Astrocyte of the spinal cord (primary cell): ENCODE measurements at regions not wholly inside any gene's neighbourhood (a gene's known extent, or its start where the extent isn't known, plus 50 kb on each side); places are given as distances from the start of the nearest gene placed in this dataset.

Experiments
- DNase-seq: peaks from one replicate; pipeline ENCODE4 v3.0.0; 2011; ENCODE audit warnings: low read depth, low spot score
- H3K4me3 ChIP-seq: 2 replicates; pipeline ENCODE4 v1.5.1; 2011; ENCODE audit warnings: low read depth, mild to moderate bottlenecking, low read length, moderate library complexity
- CTCF ChIP-seq: IDR thresholded peaks from 2 replicates; pipeline ENCODE4 v1.5.1; 2012; ENCODE audit warnings: low read depth, mild to moderate bottlenecking, low read length, inconsistent platforms
- in situ Hi-C: cut with HindIII; loops from 2 replicates; pipeline ENCODE4 v1.10.0; 2017; ENCODE audit warnings: low sequenced_read_pairs

- TF ChIP-seq CTCF = peak; percentile 9
- DNase-seq = no peak
- no peak overlapping the region for H3K4me3 ChIP-seq
- in situ Hi-C loops = no loop called here
Measured at GRCh38 chr4:111806331-111806730, 338.9 kb upstream of the FAM241A start.

- in situ Hi-C loops = no loop called here
- no peak overlapping the region for H3K4me3 ChIP-seq
- TF ChIP-seq CTCF = no peak
- DNase-seq = no peak
Measured at GRCh38 chr4:111807576-111807975, 337.7 kb upstream of the FAM241A start.

GRCh38 chr4:111808174-111808573, 337.1 kb upstream of the FAM241A start:
- DNase-seq = no peak
- in situ Hi-C loops = no loop called here
- TF ChIP-seq CTCF = no peak
- no peak overlapping the region for H3K4me3 ChIP-seq

- no peak overlapping the region for H3K4me3 ChIP-seq
- TF ChIP-seq CTCF = no peak
- in situ Hi-C loops = no loop called here
- no peak for DNase-seq
Measured at GRCh38 chr4:111811661-111812060, 333.6 kb upstream of the FAM241A start.

DNA sequence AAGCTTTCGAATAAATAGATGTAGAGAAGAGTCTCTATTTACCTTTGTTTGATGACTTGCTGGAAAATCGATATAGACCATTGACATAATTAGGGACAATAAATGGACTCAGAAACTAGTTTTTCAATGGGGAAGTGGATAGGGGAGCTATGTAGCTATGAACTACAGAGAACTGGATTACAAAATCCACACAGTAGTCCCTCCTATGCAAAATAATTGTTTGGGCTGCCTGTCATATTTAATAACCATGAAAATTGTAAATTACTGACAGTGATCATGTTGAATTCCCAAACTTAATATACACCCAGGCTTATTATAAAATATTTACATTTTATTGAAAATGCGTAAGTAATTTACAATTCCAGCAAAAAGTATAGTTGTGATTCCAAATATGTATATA, 333.1 kb upstream of the FAM241A start:
- H3K4me3 ChIP-seq = no peak overlapping the region
- TF ChIP-seq CTCF = no peak
- in situ Hi-C loops = no loop called here
- no peak for DNase-seq

DNA sequence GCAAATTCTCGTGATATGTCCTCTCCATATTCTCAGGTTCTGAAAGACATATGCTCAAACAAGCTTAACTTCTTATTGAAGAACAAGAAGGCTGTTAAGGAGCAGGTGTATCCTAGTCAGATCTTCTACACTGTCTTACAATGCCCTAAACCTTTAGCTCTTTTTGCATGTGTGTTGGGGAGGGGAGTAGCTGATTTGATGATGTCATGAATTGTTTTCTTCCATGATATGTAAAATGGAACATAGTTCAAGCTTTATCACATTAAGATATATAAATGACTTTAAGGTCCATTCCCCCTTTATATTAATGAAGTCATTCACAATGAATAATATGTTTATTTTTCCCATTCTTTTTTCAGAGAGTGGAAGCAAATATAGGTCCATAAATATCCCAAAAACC, 332.5 kb upstream of the FAM241A start:
- in situ Hi-C loops = no loop called here
- TF ChIP-seq CTCF = no peak
- DNase-seq = no peak
- H3K4me3 ChIP-seq = no peak overlapping the region

GRCh38 chr4:111813555-111814140, 331.6 kb upstream of the FAM241A start:
- DNase-seq = no peak
- H3K4me3 ChIP-seq = no peak overlapping the region
- TF ChIP-seq CTCF = no peak
- in situ Hi-C loops = no loop called here
